T47D (cell line): ENCODE measurements at regions not wholly inside any gene's neighbourhood (a gene's known extent, or its start where the extent isn't known, plus 50 kb on each side); places are given as distances from the start of the nearest gene placed in this dataset.

Source experiments
- DNase-seq, 2 experiments: peaks; one replicate each; pipeline versions ENCODE4 v3.0.0 to v3.0.0-alpha.2; 2011 to 2012; ENCODE audit warnings: low read depth in 1 of 2, low spot score in 1 of 2
- JUND ChIP-seq: IDR thresholded peaks from 2 replicates; pipeline ENCODE4 v1.6.1; 2012; ENCODE audit warnings: low read depth
- in situ Hi-C: cut with HindIII; loops from 2 replicates; pipeline ENCODE4 v1.10.0; 2016; ENCODE audit warnings: low sequenced_read_pairs, low pct_unique_long_range_greater_than_20kb

GRCh38 chr15:56868170-56868569 lies 50.3 kb upstream of the TCF12 start:
- no peak for TF ChIP-seq JUND
- DNase-seq: no peak
- in situ Hi-C loops: no loop called here

- in situ Hi-C loops: no loop called here
- no peak for TF ChIP-seq JUND
- no peak for DNase-seq
These were observed 51.6 kb upstream of the TCF12 start for GRCh38 chr15:56866803-56867202.

- in situ Hi-C loops: no loop called here
- TF ChIP-seq JUND: no peak
- DNase-seq: no peak
These were observed 60.6 kb upstream of the TCF12 start for GRCh38 chr15:56857828-56858227.

- in situ Hi-C loops: no loop called here
These were observed 61.5 kb upstream of the TCF12 start for GRCh38 chr15:56856934-56857333.

GRCh38 chr15:56844892-56845291 lies 73.6 kb upstream of the TCF12 start:
- DNase-seq: no peak
- in situ Hi-C loops: no loop called here
- TF ChIP-seq JUND: no peak

More at GRCh38 chr15:56856934-56857333, 61.5 kb upstream of the TCF12 start:
- no peak for TF ChIP-seq JUND
- DNase-seq: no peak

- in situ Hi-C loops: no loop called here
- TF ChIP-seq JUND: no peak
- no peak for DNase-seq
These were observed 74.0 kb upstream of the TCF12 start for GRCh38 chr15:56844471-56844870.

GRCh38 chr15:56839641-56840040 lies 78.8 kb upstream of the TCF12 start:
- in situ Hi-C loops: no loop called here

GRCh38 chr15:56839099-56839498 lies 79.3 kb upstream of the TCF12 start:
- in situ Hi-C loops: no loop called here
- no peak for DNase-seq
- no peak for TF ChIP-seq JUND

More at GRCh38 chr15:56839641-56840040, 78.8 kb upstream of the TCF12 start:
- TF ChIP-seq JUND: no peak
- DNase-seq: no peak

GRCh38 chr15:56838085-56838484 lies 80.4 kb upstream of the TCF12 start:
- no peak for DNase-seq
- in situ Hi-C loops: no loop called here
- TF ChIP-seq JUND: no peak

GRCh38 chr15:56837273-56837672 lies 81.2 kb upstream of the TCF12 start:
- in situ Hi-C loops: no loop called here
- no peak for TF ChIP-seq JUND
- DNase-seq: no peak

- TF ChIP-seq JUND: no peak
- in situ Hi-C loops: no loop called here
- DNase-seq: peak in 1 of 2 experiments; percentile 26
These were observed 82.7 kb upstream of the TCF12 start for GRCh38 chr15:56835718-56836171.

- TF ChIP-seq JUND: no peak
- peak in 1 of 2 experiments; percentile 18 for DNase-seq
- in situ Hi-C loops: no loop called here
These were observed 86.3 kb upstream of the TCF12 start for GRCh38 chr15:56832125-56832524.

- no peak for TF ChIP-seq JUND
- DNase-seq: no peak
- in situ Hi-C loops: no loop called here
These were observed 86.9 kb upstream of the TCF12 start for GRCh38 chr15:56831467-56832005.

GRCh38 chr15:56824175-56824574 lies 90.9 kb upstream of the ZNF280D start:
- TF ChIP-seq JUND: no peak
- in situ Hi-C loops: no loop called here
- no peak for DNase-seq
